NB4 (cell line): ENCODE measurements at regions not wholly inside any gene's neighbourhood (a gene's known extent, or its start where the extent isn't known, plus 50 kb on each side); places are given as distances from the start of the nearest gene placed in this dataset.

ENCODE experiments used
- MYC ChIP-seq: IDR thresholded peaks from 2 replicates; pipeline ENCODE4 v1.6.1; 2011; ENCODE audit warnings: low read depth, low read length
- POLR2A ChIP-seq: IDR thresholded peaks from 2 replicates; pipeline ENCODE4 v1.6.1; 2011; ENCODE audit warnings: mild to moderate bottlenecking; ENCODE audit not compliant: insufficient read length; ENCODE audit errors: extremely low read depth
- TF ChIP-seq, protein P1 (sequence below): IDR thresholded peaks from one replicate; pipeline ENCODE4 v1.5.1; 2012; ENCODE audit warnings: low read depth, low read length
- TF ChIP-seq, protein P2 (sequence below): IDR thresholded peaks from 2 replicates; pipeline ENCODE4 v1.6.1; 2011; ENCODE audit warnings: low read depth, low read length

DNA sequence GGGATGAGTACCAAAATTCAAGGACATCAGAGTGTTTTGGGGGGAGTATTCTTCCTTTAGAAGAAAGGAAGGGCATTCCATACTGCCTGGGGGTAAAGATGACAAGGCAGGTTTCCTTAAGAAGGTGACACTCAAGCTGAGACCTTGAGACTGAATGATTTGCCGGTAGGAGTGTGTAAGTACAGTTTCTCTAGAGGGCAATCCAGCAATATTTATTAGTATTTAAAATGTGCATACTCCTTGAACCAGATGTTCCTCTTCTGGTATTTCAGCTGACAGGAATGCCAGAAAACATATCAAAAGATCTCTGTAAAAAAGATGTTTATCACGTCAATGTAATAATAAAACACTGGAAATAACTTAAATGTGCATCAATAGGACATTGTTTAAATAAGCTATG is 106.4 kb upstream of the TMCC3 start:
- TF ChIP-seq, protein P1, sequence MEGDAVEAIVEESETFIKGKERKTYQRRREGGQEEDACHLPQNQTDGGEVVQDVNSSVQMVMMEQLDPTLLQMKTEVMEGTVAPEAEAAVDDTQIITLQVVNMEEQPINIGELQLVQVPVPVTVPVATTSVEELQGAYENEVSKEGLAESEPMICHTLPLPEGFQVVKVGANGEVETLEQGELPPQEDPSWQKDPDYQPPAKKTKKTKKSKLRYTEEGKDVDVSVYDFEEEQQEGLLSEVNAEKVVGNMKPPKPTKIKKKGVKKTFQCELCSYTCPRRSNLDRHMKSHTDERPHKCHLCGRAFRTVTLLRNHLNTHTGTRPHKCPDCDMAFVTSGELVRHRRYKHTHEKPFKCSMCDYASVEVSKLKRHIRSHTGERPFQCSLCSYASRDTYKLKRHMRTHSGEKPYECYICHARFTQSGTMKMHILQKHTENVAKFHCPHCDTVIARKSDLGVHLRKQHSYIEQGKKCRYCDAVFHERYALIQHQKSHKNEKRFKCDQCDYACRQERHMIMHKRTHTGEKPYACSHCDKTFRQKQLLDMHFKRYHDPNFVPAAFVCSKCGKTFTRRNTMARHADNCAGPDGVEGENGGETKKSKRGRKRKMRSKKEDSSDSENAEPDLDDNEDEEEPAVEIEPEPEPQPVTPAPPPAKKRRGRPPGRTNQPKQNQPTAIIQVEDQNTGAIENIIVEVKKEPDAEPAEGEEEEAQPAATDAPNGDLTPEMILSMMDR: no peak
- TF ChIP-seq, protein P2, sequence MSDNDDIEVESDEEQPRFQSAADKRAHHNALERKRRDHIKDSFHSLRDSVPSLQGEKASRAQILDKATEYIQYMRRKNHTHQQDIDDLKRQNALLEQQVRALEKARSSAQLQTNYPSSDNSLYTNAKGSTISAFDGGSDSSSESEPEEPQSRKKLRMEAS: no peak
- TF ChIP-seq MYC: no peak
- no peak for TF ChIP-seq POLR2A
